IMR-90 (cell line): ENCODE measurements at regions not wholly inside any gene's neighbourhood (a gene's known extent, or its start where the extent isn't known, plus 50 kb on each side); places are given as distances from the start of the nearest gene placed in this dataset.

ENCODE experiments used
- ATAC-seq: fragments of 200-7000 bp; cut with Tn5 transposase; 2 replicates; pipeline ENCODE4 v1.9.1; 2020; ENCODE audit warnings: low read depth, mild to moderate bottlenecking, moderate library complexity
- BruUV-seq: library from RNA; stranded (reverse); fragments of 400-500 nt; replicated peaks from 2 replicates; lab custom pipeline; 2021; lab: Mats Ljungman, UMichigan
- CTCF ChIA-PET: fragments of 300-600 bp; formaldehyde crosslinking; extraction: SDS; loops from one replicate; lab custom pipeline; 2021; ENCODE audit warnings: antibody characterized with exemption; lab: Yijun Ruan, JAX
- POLR2A ChIA-PET: fragments of 300-600 bp; sonication (Branson Sonifier 250); formaldehyde crosslinking; loops from one replicate; lab custom pipeline; 2022; ENCODE audit warnings: antibody characterized with exemption; ENCODE audit not compliant: unreplicated experiment; lab: Charles Lee
- DNase-seq: peaks from one replicate; pipeline ENCODE4 v3.0.0; 2013
- H2AFZ ChIP-seq: replicated peaks from 2 replicates; pipeline ENCODE3; 2013; ENCODE audit warnings: low read length, mild to moderate bottlenecking; ENCODE audit not compliant: poor library complexity
- H2AK5ac ChIP-seq: 2 replicates; pipeline ENCODE4 v1.6.1; 2013; ENCODE audit warnings: low read depth, low read length, inconsistent platforms
- H2AK9ac ChIP-seq: replicated peaks from 2 replicates; pipeline ENCODE3; 2013; ENCODE audit warnings: mild to moderate bottlenecking, low read depth, low read length, moderate library complexity; ENCODE audit not compliant: poor library complexity
- H2BK120ac ChIP-seq: 2 replicates; pipeline ENCODE4 v1.6.1; 2013; ENCODE audit warnings: low read depth, low read length, inconsistent platforms
- H2BK15ac ChIP-seq: 3 replicates; pipeline ENCODE4 v1.6.1; 2013; ENCODE audit warnings: low read depth, low read length, inconsistent platforms
- H2BK20ac ChIP-seq: 2 replicates; pipeline ENCODE4 v1.6.1; 2013; ENCODE audit warnings: low read depth, mild to moderate bottlenecking, inconsistent platforms, low read length, moderate library complexity
- H2BK5ac ChIP-seq: 2 replicates; pipeline ENCODE4 v1.6.1; 2013; ENCODE audit warnings: mild to moderate bottlenecking, low read depth, low read length, inconsistent platforms; ENCODE audit not compliant: poor library complexity, severe bottlenecking
- H3K14ac ChIP-seq: replicated peaks from 2 replicates; pipeline ENCODE4 v1.6.1; 2013; ENCODE audit warnings: low read depth, low read length, inconsistent platforms
- H3K18ac ChIP-seq: 2 replicates; pipeline ENCODE4 v1.6.1; 2013; ENCODE audit warnings: low read depth, low read length, control low read depth
- H3K23ac ChIP-seq: 2 replicates; pipeline ENCODE4 v1.6.1; 2013; ENCODE audit warnings: low read depth, low read length, inconsistent platforms
- H3K27ac ChIP-seq: 2 replicates; pipeline ENCODE4 v1.5.1; 2013; ENCODE audit warnings: mild to moderate bottlenecking, control low read depth, low read length; ENCODE audit not compliant: insufficient read depth
- H3K27me3 ChIP-seq: 2 replicates; pipeline ENCODE4 v1.6.1; 2013; ENCODE audit warnings: low read length; ENCODE audit not compliant: control insufficient read depth, insufficient read depth
- H3K36me3 ChIP-seq: 2 replicates; pipeline ENCODE4 v1.6.1; 2013; ENCODE audit warnings: low read length, mixed read lengths; ENCODE audit not compliant: control insufficient read depth, insufficient read depth
- H3K4ac ChIP-seq: 2 replicates; pipeline ENCODE4 v1.6.1; 2013; ENCODE audit warnings: low read depth, low read length, inconsistent platforms
- H3K4me1 ChIP-seq: 2 replicates; pipeline ENCODE4 v1.6.1; 2013; ENCODE audit warnings: low read length, mixed read lengths; ENCODE audit not compliant: control insufficient read depth, insufficient read depth
- H3K4me2 ChIP-seq: 2 replicates; pipeline ENCODE4 v1.6.1; 2013; ENCODE audit warnings: low read depth, mild to moderate bottlenecking, control low read depth, low read length, moderate library complexity
- H3K4me3 ChIP-seq: 2 replicates; pipeline ENCODE4 v1.5.1; 2013; ENCODE audit warnings: low read depth, mild to moderate bottlenecking, control low read depth, low read length, moderate library complexity; ENCODE audit not compliant: insufficient read depth
- H3K56ac ChIP-seq: 2 replicates; pipeline ENCODE4 v1.6.1; 2013; ENCODE audit warnings: low read length, inconsistent platforms; ENCODE audit not compliant: insufficient read depth; ENCODE audit errors: extremely low read depth
- H3K79me1 ChIP-seq, 2 experiments: 2 replicates each; pipeline ENCODE4 v1.6.1; 2013; ENCODE audit warnings: low read length in 2 of 2, inconsistent platforms in 1 of 2, low read depth in 1 of 2
- H3K9ac ChIP-seq: 2 replicates; pipeline ENCODE4 v1.6.1; 2013; ENCODE audit warnings: low read depth, low read length, control low read depth
- H3K9me1 ChIP-seq: 2 replicates; pipeline ENCODE4 v1.6.1; 2013; ENCODE audit warnings: low read length, inconsistent platforms; ENCODE audit not compliant: insufficient read depth
- H3K9me3 ChIP-seq: 2 replicates; pipeline ENCODE4 v1.6.1; 2013; ENCODE audit warnings: low read length; ENCODE audit not compliant: control insufficient read depth, insufficient read depth
- H4K20me1 ChIP-seq: 2 replicates; pipeline ENCODE4 v1.6.1; 2013; ENCODE audit warnings: low read length, inconsistent platforms; ENCODE audit not compliant: insufficient read depth
- H4K5ac ChIP-seq: 2 replicates; pipeline ENCODE4 v1.6.1; 2013; ENCODE audit warnings: mild to moderate bottlenecking, low read depth, low read length, control low read depth
- H4K8ac ChIP-seq, 2 experiments: 2 replicates each; pipeline ENCODE4 v1.6.1; 2013; ENCODE audit warnings: low read depth in 2 of 2, low read length in 2 of 2, control low read depth in 1 of 2, inconsistent platforms in 1 of 2
- H4K91ac ChIP-seq: 2 replicates; pipeline ENCODE4 v1.6.1; 2013; ENCODE audit warnings: low read depth, low read length, inconsistent platforms; ENCODE audit not compliant: insufficient read depth
- BHLHE40 ChIP-seq: fragments of 150-350 bp; IDR thresholded peaks from 2 replicates; pipeline ENCODE4 v1.6.1; 2016; ENCODE audit warnings: mild to moderate bottlenecking, low read depth, low read length
- CHD1 ChIP-seq: IDR thresholded peaks from 2 replicates; pipeline ENCODE4 v1.6.1; 2012; ENCODE audit warnings: low read depth, low read length, improper control_type of control experiment
- CTCF ChIP-seq: conservative IDR thresholded peaks from 2 replicates; pipeline ENCODE4 v1.5.1; 2012; ENCODE audit warnings: mild to moderate bottlenecking, low read depth, low read length, improper control_type of control experiment
- ELK1 ChIP-seq: fragments of 150-350 bp; IDR thresholded peaks from 2 replicates; pipeline ENCODE4 v1.6.1; 2016; ENCODE audit warnings: low read depth, mild to moderate bottlenecking, low read length, moderate library complexity, borderline replicate concordance
- MAFK ChIP-seq: IDR thresholded peaks from 2 replicates; pipeline ENCODE4 v1.6.1; 2012; ENCODE audit warnings: low read depth, low read length, improper control_type of control experiment
- MAZ ChIP-seq: IDR thresholded peaks from 2 replicates; pipeline ENCODE4 v1.6.1; 2012; ENCODE audit warnings: low read depth, mild to moderate bottlenecking, low read length, improper control_type of control experiment, moderate library complexity, borderline replicate concordance
- MXI1 ChIP-seq: IDR thresholded peaks from 2 replicates; pipeline ENCODE4 v1.6.1; 2012; ENCODE audit warnings: low read depth, mild to moderate bottlenecking, low read length, moderate library complexity, borderline replicate concordance
- NFE2L2 ChIP-seq: fragments of 150-350 bp; IDR thresholded peaks from 2 replicates; pipeline ENCODE4 v1.6.1; 2016; ENCODE audit warnings: low read depth, mild to moderate bottlenecking, low read length
- POLR2A ChIP-seq: IDR thresholded peaks from 2 replicates; pipeline ENCODE4 v1.6.1; 2012; ENCODE audit warnings: mild to moderate bottlenecking, low read depth, low read length
- RAD21 ChIP-seq: IDR thresholded peaks from 2 replicates; pipeline ENCODE4 v1.6.1; 2012; ENCODE audit warnings: low read length, improper control_type of control experiment
- RCOR1 ChIP-seq: IDR thresholded peaks from 2 replicates; pipeline ENCODE4 v1.6.1; 2012; ENCODE audit warnings: mild to moderate bottlenecking, low read length, improper control_type of control experiment; ENCODE audit not compliant: insufficient replicate concordance
- RFX5 ChIP-seq: IDR thresholded peaks from 2 replicates; pipeline ENCODE4 v1.8.0; 2012; ENCODE audit warnings: low read depth, mild to moderate bottlenecking, low read length, moderate library complexity
- SMC3 ChIP-seq: fragments of 150-350 bp; IDR thresholded peaks from 2 replicates; pipeline ENCODE4 v1.6.1; 2016; ENCODE audit warnings: low read depth, mild to moderate bottlenecking, antibody characterized with exemption, low read length, moderate library complexity
- WGBS, 2 experiments: methylation state at CpG; one replicate each; pipeline versions ENCODE4 v1.1.5 to v1.1.7; 2013; ENCODE audit warnings: missing lambda C conversion rate in 2 of 2; ENCODE audit not compliant: insufficient read length in 1 of 2; ENCODE audit errors: extremely low coverage in 2 of 2; 5-methylcytosine and 5-hydroxymethylcytosine counted together
- dilution Hi-C: fragments of 300-500 bp; cut with HindIII; formaldehyde crosslinking; loops from one replicate; pipeline ENCODE4 v1.14.3; 2018; ENCODE audit warnings: low sequenced_read_pairs; ENCODE audit not compliant: unreplicated experiment
- in situ Hi-C: fragments of 300-500 bp; cut with MboI; formaldehyde crosslinking; loops from 3 replicates; pipeline ENCODE4 v1.14.3; 2019; ENCODE audit warnings: low sequenced_read_pairs, inconsistent platforms, mixed read lengths
- intact Hi-C: fragments of 100-400 bp; cut with micrococcal nuclease; formaldehyde crosslinking; loops from 2 replicates; pipeline ENCODE4 v1.10.0; 2022

GRCh38 chr1:90341516-90341915 is 346.6 kb downstream of the ZNF326 start:
- Histone ChIP-seq H3K14ac (no peak overlapping the region), H3K79me1 (no peaks in the 10 kb centered on the region), H4K8ac (no peak overlapping the region), H4K91ac (no peak overlapping the region), H2BK5ac (no peak overlapping the region), H2BK120ac (no peak overlapping the region), H3K36me3 (no peaks in the 10 kb centered on the region), H3K4me2 (no peak overlapping the region), H3K23ac (no peak overlapping the region), H3K4me3 (no peak overlapping the region), H4K20me1 (no peaks in the 10 kb centered on the region), H3K27me3 (no peaks in the 10 kb centered on the region), H3K9me3 (no peaks in the 10 kb centered on the region), H3K18ac (no peak overlapping the region), H2AK5ac (no peak overlapping the region), H3K9ac (no peak overlapping the region), H2BK15ac (no peak overlapping the region), H2AK9ac (no peak overlapping the region), H3K56ac (no peak overlapping the region), H2BK20ac (no peak overlapping the region), H3K4me1 (no peaks in the 10 kb centered on the region), H4K5ac (no peak overlapping the region), H3K4ac (no peak overlapping the region), H2AFZ (no peak overlapping the region), H3K9me1 (no peaks in the 10 kb centered on the region), H3K27ac (no peak overlapping the region)
- TF ChIP-seq MAFK (no peak), BHLHE40 (no peak), RFX5 (no peak), RAD21 (no peak), CTCF (no peak), MAZ (no peak), NFE2L2 (no peak), MXI1 (no peak), RCOR1 (no peak), SMC3 (no peak), CHD1 (no peak), POLR2A (no peak), ELK1 (no peak)
- WGBS, 2 experiments: no CpG with 5 or more reads among the region's 1 CpG
- POLR2A ChIA-PET: no interaction called here
- dilution Hi-C loops (no loop called here), in situ Hi-C loops (no loop called here), intact Hi-C loops (no loop called here)
- CTCF ChIA-PET: no interaction called here
- BruUV-seq: no TSS peak
- no peak for DNase-seq
- no peak for ATAC-seq
